Uterus (tissue), 2 donors: ENCODE measurements at regions not wholly inside any gene's neighbourhood (a gene's known extent, or its start where the extent isn't known, plus 50 kb on each side); places are given as distances from the start of the nearest gene placed in this dataset.

Experiments
- POLR2A ChIP-seq, 2 donors: fragments of 450-650 bp; IDR thresholded peaks; one replicate each; pipeline ENCODE4 v1.6.1; 2016; ENCODE audit warnings: antibody characterized with exemption in 2 of 2, mild to moderate bottlenecking in 1 of 2, moderate library complexity in 1 of 2
- TF ChIP-seq, protein P1 (sequence below), 4 experiments: fragments of 200-600 bp in 2 of 4; fragments of 450-650 bp in 2 of 4; sonication (generic) in 2 of 4; IDR thresholded peaks; one replicate each; pipeline ENCODE4 v1.5.1; 2016 to 2019; ENCODE audit warnings: antibody characterized with exemption in 4 of 4, mild to moderate bottlenecking in 2 of 4, moderate library complexity in 1 of 4

DNA sequence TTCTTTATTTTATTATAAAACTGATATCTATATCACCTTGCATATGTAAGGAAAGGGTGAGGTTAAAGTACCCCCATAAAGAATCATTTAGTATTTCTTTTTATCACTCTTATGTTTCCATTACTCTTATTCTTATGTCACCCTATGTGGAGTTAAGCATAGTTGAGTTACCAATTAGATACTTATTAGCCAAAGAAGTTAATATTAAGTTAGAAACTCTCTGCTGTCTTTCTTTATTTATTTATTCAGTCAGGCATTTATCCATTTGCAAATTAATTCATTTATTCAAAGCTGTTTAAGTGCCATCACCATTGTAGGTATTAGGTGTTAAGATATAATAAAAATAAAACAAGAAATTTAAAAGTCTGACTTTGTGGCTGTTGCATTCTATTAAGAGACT is 1279.1 kb upstream of the CITED2 start:
- TF ChIP-seq, protein P1, sequence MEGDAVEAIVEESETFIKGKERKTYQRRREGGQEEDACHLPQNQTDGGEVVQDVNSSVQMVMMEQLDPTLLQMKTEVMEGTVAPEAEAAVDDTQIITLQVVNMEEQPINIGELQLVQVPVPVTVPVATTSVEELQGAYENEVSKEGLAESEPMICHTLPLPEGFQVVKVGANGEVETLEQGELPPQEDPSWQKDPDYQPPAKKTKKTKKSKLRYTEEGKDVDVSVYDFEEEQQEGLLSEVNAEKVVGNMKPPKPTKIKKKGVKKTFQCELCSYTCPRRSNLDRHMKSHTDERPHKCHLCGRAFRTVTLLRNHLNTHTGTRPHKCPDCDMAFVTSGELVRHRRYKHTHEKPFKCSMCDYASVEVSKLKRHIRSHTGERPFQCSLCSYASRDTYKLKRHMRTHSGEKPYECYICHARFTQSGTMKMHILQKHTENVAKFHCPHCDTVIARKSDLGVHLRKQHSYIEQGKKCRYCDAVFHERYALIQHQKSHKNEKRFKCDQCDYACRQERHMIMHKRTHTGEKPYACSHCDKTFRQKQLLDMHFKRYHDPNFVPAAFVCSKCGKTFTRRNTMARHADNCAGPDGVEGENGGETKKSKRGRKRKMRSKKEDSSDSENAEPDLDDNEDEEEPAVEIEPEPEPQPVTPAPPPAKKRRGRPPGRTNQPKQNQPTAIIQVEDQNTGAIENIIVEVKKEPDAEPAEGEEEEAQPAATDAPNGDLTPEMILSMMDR (IDR thresholded peaks at IDR 0.05), result no peak
- no peak for TF ChIP-seq POLR2A (IDR thresholded peaks at IDR 0.05)
